MM.1S (cell line): ENCODE measurements at regions not wholly inside any gene's neighbourhood (a gene's known extent, or its start where the extent isn't known, plus 50 kb on each side); places are given as distances from the start of the nearest gene placed in this dataset.

Experiments
- DNase-seq: peaks from one replicate; pipeline ENCODE4 v3.0.0-alpha.2; 2015
- H2AFZ ChIP-seq: fragments of 300-600 bp; sonication (generic); 2 replicates; pipeline ENCODE4 v1.6.0; 2016; ENCODE audit warnings: antibody characterized with exemption, low read length
- H3F3A ChIP-seq: fragments of 300-600 bp; sonication (generic); 2 replicates; pipeline ENCODE4 v1.6.1; 2016; ENCODE audit warnings: mild to moderate bottlenecking, antibody characterized with exemption, low read length, moderate library complexity, mixed read lengths; ENCODE audit not compliant: insufficient read depth
- H3K27ac ChIP-seq: fragments of 300-600 bp; sonication (generic); 2 replicates; pipeline ENCODE4 v1.5.1; 2016; ENCODE audit warnings: mild to moderate bottlenecking, low read length
- H3K27me3 ChIP-seq: fragments of 300-600 bp; sonication (generic); replicated peaks from 2 replicates; pipeline ENCODE4 v1.6.0; 2016; ENCODE audit warnings: low read length; ENCODE audit not compliant: insufficient read depth
- H3K36me3 ChIP-seq: fragments of 300-600 bp; sonication (generic); replicated peaks from 2 replicates; pipeline ENCODE4 v1.6.1; 2016; ENCODE audit warnings: mild to moderate bottlenecking, low read length, mixed read lengths; ENCODE audit not compliant: insufficient read depth
- H3K4me1 ChIP-seq: fragments of 300-600 bp; sonication (generic); 2 replicates; pipeline ENCODE4 v1.6.1; 2016; ENCODE audit warnings: low read length, mixed read lengths
- H3K4me2 ChIP-seq: fragments of 300-600 bp; sonication (generic); 2 replicates; pipeline ENCODE4 v1.6.0; 2016; ENCODE audit warnings: low read depth, low read length
- H3K4me3 ChIP-seq: fragments of 300-600 bp; sonication (generic); 2 replicates; pipeline ENCODE4 v1.5.1; 2016; ENCODE audit warnings: low read length, mixed read lengths
- H3K79me2 ChIP-seq: fragments of 300-600 bp; sonication (generic); 2 replicates; pipeline ENCODE4 v1.6.1; 2016; ENCODE audit warnings: mixed run types, low read length, mixed read lengths
- H3K9ac ChIP-seq: fragments of 300-600 bp; sonication (generic); 2 replicates; pipeline ENCODE4 v1.6.1; 2016; ENCODE audit warnings: low read length, mixed read lengths
- H3K9me2 ChIP-seq: fragments of 300-600 bp; sonication (generic); replicated peaks from 2 replicates; pipeline ENCODE4 v1.6.1; 2016; ENCODE audit warnings: mild to moderate bottlenecking, low read length, mixed read lengths; ENCODE audit not compliant: insufficient read depth
- H3K9me3 ChIP-seq: fragments of 300-600 bp; sonication (generic); replicated peaks from 2 replicates; pipeline ENCODE4 v1.6.1; 2016; ENCODE audit warnings: mild to moderate bottlenecking, low read length, mixed read lengths; ENCODE audit not compliant: insufficient read depth
- H4K20me1 ChIP-seq: fragments of 300-600 bp; sonication (generic); 2 replicates; pipeline ENCODE4 v1.6.1; 2016; ENCODE audit warnings: mild to moderate bottlenecking, low read length, moderate library complexity, mixed read lengths; ENCODE audit not compliant: insufficient read depth
- CTCF ChIP-seq: fragments of 300-600 bp; sonication (generic); IDR thresholded peaks from 2 replicates; pipeline ENCODE4 v1.5.1; 2016; ENCODE audit warnings: antibody characterized with exemption, low read length, mixed read lengths
- EZH2 ChIP-seq: fragments of 300-600 bp; sonication (generic); optimal IDR thresholded peaks from 2 replicates; pipeline ENCODE3; 2017; ENCODE audit warnings: low read depth, mild to moderate bottlenecking, antibody characterized with exemption, low read length, mixed read lengths
- EZH2phosphoT487 ChIP-seq: fragments of 300-600 bp; sonication (generic); IDR thresholded peaks from 2 replicates; pipeline ENCODE4 v1.6.1; 2018; ENCODE audit warnings: antibody characterized with exemption, low read length

- H3K4me1 ChIP-seq, result peaks cover 4% of the 10 kb centered on the region; the same call in 1 of the 2 replicates
- no peak overlapping the region for H3K9ac ChIP-seq
- TF ChIP-seq CTCF, result no peak
- TF ChIP-seq EZH2phosphoT487, result no peak
- no peak for TF ChIP-seq EZH2
- no peaks in the 10 kb centered on the region for H3K36me3 ChIP-seq
- no peaks in the 10 kb centered on the region for H3K79me2 ChIP-seq
- H3F3A ChIP-seq, result no peaks in the 10 kb centered on the region
- H3K27me3 ChIP-seq, result no peaks in the 10 kb centered on the region
- no peaks in the 10 kb centered on the region for H3K9me3 ChIP-seq
- DNase-seq, result no peak
- H3K4me3 ChIP-seq, result no peak overlapping the region
- no peaks in the 10 kb centered on the region for H4K20me1 ChIP-seq
- H3K9me2 ChIP-seq, result no peaks in the 10 kb centered on the region
- no peak overlapping the region for H3K4me2 ChIP-seq
- no peak overlapping the region for H2AFZ ChIP-seq
- H3K27ac ChIP-seq, result no peak overlapping the region
Observed at GRCh38 chrX:46375831-46376230, 169.4 kb downstream of the ZNF674 start.

- Histone ChIP-seq H2AFZ (no peak overlapping the region), H3K4me2 (no peak overlapping the region), H3K9me2 (no peaks in the 10 kb centered on the region), H4K20me1 (no peaks in the 10 kb centered on the region), H3K27ac (no peak overlapping the region), H3K9me3 (no peaks in the 10 kb centered on the region), H3K4me3 (no peak overlapping the region), H3F3A (no peaks in the 10 kb centered on the region), H3K4me1 (no peaks in the 10 kb centered on the region), H3K27me3 (no peaks in the 10 kb centered on the region), H3K79me2 (no peaks in the 10 kb centered on the region), H3K36me3 (no peaks in the 10 kb centered on the region), H3K9ac (no peak overlapping the region)
- TF ChIP-seq EZH2phosphoT487, result no peak
- no peak for TF ChIP-seq CTCF
- no peak for TF ChIP-seq EZH2
- DNase-seq, result no peak
Observed at GRCh38 chrX:46374371-46374770, 170.8 kb downstream of the ZNF674 start.

GRCh38 chrX:46367491-46367890 is 177.7 kb downstream of the ZNF674 start:
- TF ChIP-seq CTCF, result no peak
- TF ChIP-seq EZH2, result no peak
- no peak for TF ChIP-seq EZH2phosphoT487
- no peak for DNase-seq
- Histone ChIP-seq H3K4me2 (no peak overlapping the region), H3K9me2 (no peaks in the 10 kb centered on the region), H4K20me1 (no peaks in the 10 kb centered on the region), H3K4me3 (no peak overlapping the region), H3F3A (no peaks in the 10 kb centered on the region), H3K27me3 (no peaks in the 10 kb centered on the region), H3K4me1 (no peaks in the 10 kb centered on the region), H3K36me3 (no peaks in the 10 kb centered on the region), H3K9ac (no peak overlapping the region), H3K79me2 (no peaks in the 10 kb centered on the region), H3K27ac (no peak overlapping the region), H3K9me3 (no peaks in the 10 kb centered on the region), H2AFZ (no peak overlapping the region)
